Mesendoderm (in vitro differentiated cells): ENCODE measurements at regions not wholly inside any gene's neighbourhood (a gene's known extent, or its start where the extent isn't known, plus 50 kb on each side); places are given as distances from the start of the nearest gene placed in this dataset.

Source experiments
- DNase-seq: peaks from one replicate; pipeline ENCODE4 v3.0.0; 2013
- H2AK5ac ChIP-seq: 2 replicates; pipeline ENCODE4 v1.6.1; 2013; ENCODE audit warnings: low read length, inconsistent platforms
- H2BK120ac ChIP-seq: 2 replicates; pipeline ENCODE4 v1.6.1; 2013; ENCODE audit warnings: low read depth, mild to moderate bottlenecking, low read length, moderate library complexity, mixed read lengths
- H2BK15ac ChIP-seq: replicated peaks from 2 replicates; pipeline ENCODE4 v1.6.1; 2013; ENCODE audit warnings: low read depth, mild to moderate bottlenecking, moderate library complexity
- H2BK5ac ChIP-seq: 2 replicates; pipeline ENCODE4 v1.6.1; 2013; ENCODE audit warnings: low read length, inconsistent platforms
- H3K18ac ChIP-seq: 2 replicates; pipeline ENCODE4 v1.6.1; 2013; ENCODE audit warnings: mild to moderate bottlenecking, low read length, mixed read lengths
- H3K23ac ChIP-seq: one replicate; pipeline ENCODE4 v1.6.1; 2013; ENCODE audit warnings: low read length
- H3K27ac ChIP-seq: 2 replicates; pipeline ENCODE4 v1.5.1; 2013; ENCODE audit warnings: low read depth, mild to moderate bottlenecking, inconsistent platforms, low read length, moderate library complexity
- H3K27me3 ChIP-seq: 2 replicates; pipeline ENCODE4 v1.6.1; 2013; ENCODE audit warnings: low read length, control low read depth, mild to moderate bottlenecking, inconsistent platforms; ENCODE audit not compliant: insufficient read depth, poor library complexity
- H3K36me3 ChIP-seq: 2 replicates; pipeline ENCODE4 v1.6.1; 2013; ENCODE audit warnings: low read length, inconsistent platforms; ENCODE audit not compliant: control insufficient read depth, insufficient read depth
- H3K4ac ChIP-seq: one replicate; pipeline ENCODE4 v1.6.1; 2013; ENCODE audit warnings: low read depth, mild to moderate bottlenecking, low read length, moderate library complexity
- H3K4me1 ChIP-seq: 2 replicates; pipeline ENCODE4 v1.6.1; 2013; ENCODE audit warnings: low read depth, low read length, inconsistent platforms; ENCODE audit not compliant: control insufficient read depth
- H3K4me2 ChIP-seq: 2 replicates; pipeline ENCODE4 v1.6.1; 2013; ENCODE audit warnings: low read length
- H3K4me3 ChIP-seq: 2 replicates; pipeline ENCODE4 v1.5.1; 2013; ENCODE audit warnings: mild to moderate bottlenecking, low read length
- H3K56ac ChIP-seq: one replicate; pipeline ENCODE4 v1.6.1; 2013; ENCODE audit warnings: low read length
- H3K79me1 ChIP-seq: 2 replicates; pipeline ENCODE4 v1.6.1; 2013; ENCODE audit warnings: low read length, inconsistent platforms
- H3K79me2 ChIP-seq: 2 replicates; pipeline ENCODE4 v1.6.1; 2013; ENCODE audit warnings: mild to moderate bottlenecking, low read length; ENCODE audit not compliant: control insufficient read depth, insufficient read depth
- H3K9ac ChIP-seq: 2 replicates; pipeline ENCODE4 v1.6.1; 2013; ENCODE audit warnings: low read length, inconsistent platforms
- H4K5ac ChIP-seq: one replicate; pipeline ENCODE4 v1.6.1; 2013; ENCODE audit warnings: low read length
- H4K8ac ChIP-seq: one replicate; pipeline ENCODE4 v1.6.1; 2013; ENCODE audit warnings: low read depth, mild to moderate bottlenecking, control low read depth, low read length, moderate library complexity
- WGBS: extraction: QIAGEN DNeasy Blood & Tissue Kit; methylation state at CpG from one replicate; pipeline ENCODE4 v1.1.7; 2013; ENCODE audit warnings: low lambda C conversion rate, missing lambda C conversion rate; ENCODE audit not compliant: insufficient coverage; ENCODE audit errors: extremely low coverage; 5-methylcytosine and 5-hydroxymethylcytosine counted together

GRCh38 chr20:39176457-39176856 lies 214.3 kb downstream of the DHX35 start:
- Histone ChIP-seq H3K36me3 (no peaks in the 10 kb centered on the region), H3K4me1 (no peaks in the 10 kb centered on the region), H3K4me2 (no peak overlapping the region), H2BK120ac (no peak overlapping the region), H3K23ac (no peak overlapping the region), H4K8ac (no peak overlapping the region), H3K9ac (no peak overlapping the region), H3K27me3 (no peaks in the 10 kb centered on the region), H3K79me2 (no peaks in the 10 kb centered on the region), H2AK5ac (no peak overlapping the region), H3K79me1 (no peaks in the 10 kb centered on the region), H3K56ac (no peak overlapping the region), H3K27ac (no peak overlapping the region), H2BK5ac (no peak overlapping the region), H3K18ac (no peak overlapping the region), H3K4ac (no peak overlapping the region), H3K4me3 (no peak overlapping the region), H2BK15ac (no peak overlapping the region), H4K5ac (no peak overlapping the region)
- no peak for DNase-seq
- WGBS, result no CpG with 5 or more reads among the region's 2 CpGs

- Histone ChIP-seq H2BK5ac (no peak overlapping the region), H4K8ac (no peak overlapping the region), H3K4ac (no peak overlapping the region), H3K23ac (no peak overlapping the region), H3K4me3 (no peak overlapping the region), H3K27me3 (no peaks in the 10 kb centered on the region), H2AK5ac (no peak overlapping the region), H3K79me1 (no peaks in the 10 kb centered on the region), H2BK15ac (no peak overlapping the region), H4K5ac (no peak overlapping the region), H3K18ac (no peak overlapping the region), H3K79me2 (no peaks in the 10 kb centered on the region), H2BK120ac (no peak overlapping the region), H3K27ac (no peak overlapping the region), H3K4me2 (no peak overlapping the region), H3K9ac (no peak overlapping the region), H3K56ac (no peak overlapping the region), H3K4me1 (no peaks in the 10 kb centered on the region), H3K36me3 (no peaks in the 10 kb centered on the region)
- no peak for DNase-seq
- no CpG with 5 or more reads among the region's 2 CpGs for WGBS
These were observed 208.8 kb downstream of the DHX35 start for GRCh38 chr20:39170896-39171463.

- no peak overlapping the region for H4K8ac ChIP-seq
- no peak overlapping the region for H3K9ac ChIP-seq
- H2BK15ac ChIP-seq, result no peak overlapping the region
- no peaks in the 10 kb centered on the region for H3K79me1 ChIP-seq
- DNase-seq, result no peak
- H3K79me2 ChIP-seq, result no peaks in the 10 kb centered on the region
- no peaks in the 10 kb centered on the region for H3K4me1 ChIP-seq
- no peak overlapping the region for H3K4me2 ChIP-seq
- H2BK5ac ChIP-seq, result no peak overlapping the region
- H3K56ac ChIP-seq, result no peak overlapping the region
- no CpG with 5 or more reads among the region's 6 CpGs for WGBS
- H2BK120ac ChIP-seq, result no peak overlapping the region
- H3K27ac ChIP-seq, result no peak overlapping the region
- H3K27me3 ChIP-seq, result no peaks in the 10 kb centered on the region
- H3K36me3 ChIP-seq, result no peaks in the 10 kb centered on the region
- H3K18ac ChIP-seq, result no peak overlapping the region
- no peak overlapping the region for H3K4ac ChIP-seq
- no peak overlapping the region for H4K5ac ChIP-seq
- no peak overlapping the region for H3K4me3 ChIP-seq
- H2AK5ac ChIP-seq, result no peak overlapping the region
- H3K23ac ChIP-seq, result no peak overlapping the region
These were observed 203.0 kb downstream of the DHX35 start for GRCh38 chr20:39165099-39165498.

- no peak overlapping the region for H3K9ac ChIP-seq
- H3K79me2 ChIP-seq, result no peaks in the 10 kb centered on the region
- H2BK120ac ChIP-seq, result no peak overlapping the region
- no CpG with 5 or more reads among the region's 2 CpGs for WGBS
- H4K8ac ChIP-seq, result no peak overlapping the region
- no peak overlapping the region for H3K23ac ChIP-seq
- H3K4me3 ChIP-seq, result no peak overlapping the region
- no peaks in the 10 kb centered on the region for H3K79me1 ChIP-seq
- no peak overlapping the region for H4K5ac ChIP-seq
- no peak overlapping the region for H3K18ac ChIP-seq
- H3K36me3 ChIP-seq, result no peaks in the 10 kb centered on the region
- no peak overlapping the region for H2AK5ac ChIP-seq
- no peaks in the 10 kb centered on the region for H3K27me3 ChIP-seq
- DNase-seq, result no peak
- H3K27ac ChIP-seq, result no peak overlapping the region
- H3K4me2 ChIP-seq, result no peak overlapping the region
- H2BK5ac ChIP-seq, result no peak overlapping the region
- no peak overlapping the region for H3K4ac ChIP-seq
- H2BK15ac ChIP-seq, result no peak overlapping the region
- H3K4me1 ChIP-seq, result no peaks in the 10 kb centered on the region
- no peak overlapping the region for H3K56ac ChIP-seq
These were observed 202.5 kb downstream of the DHX35 start for GRCh38 chr20:39164642-39165041.

GRCh38 chr20:39163993-39164392 lies 201.8 kb downstream of the DHX35 start:
- Histone ChIP-seq H3K79me1 (no peaks in the 10 kb centered on the region), H2BK120ac (no peak overlapping the region), H2BK15ac (no peak overlapping the region), H2AK5ac (no peak overlapping the region), H4K5ac (no peak overlapping the region), H3K4me3 (no peak overlapping the region), H3K36me3 (no peaks in the 10 kb centered on the region), H4K8ac (no peak overlapping the region), H3K27ac (no peak overlapping the region), H3K4ac (no peak overlapping the region), H3K27me3 (no peaks in the 10 kb centered on the region), H2BK5ac (no peak overlapping the region), H3K9ac (no peak overlapping the region), H3K23ac (no peak overlapping the region), H3K4me2 (no peak overlapping the region), H3K79me2 (no peaks in the 10 kb centered on the region), H3K18ac (no peak overlapping the region), H3K56ac (no peak overlapping the region), H3K4me1 (no peaks in the 10 kb centered on the region)
- no CpG with 5 or more reads among the region's 1 CpG for WGBS
- DNase-seq, result no peak

- no peaks in the 10 kb centered on the region for H3K27me3 ChIP-seq
- no peak overlapping the region for H3K4ac ChIP-seq
- H2BK15ac ChIP-seq, result no peak overlapping the region
- H2BK120ac ChIP-seq, result no peak overlapping the region
- H3K4me2 ChIP-seq, result no peak overlapping the region
- H3K18ac ChIP-seq, result no peak overlapping the region
- H3K9ac ChIP-seq, result no peak overlapping the region
- H3K4me1 ChIP-seq, result no peaks in the 10 kb centered on the region
- no peaks in the 10 kb centered on the region for H3K79me2 ChIP-seq
- no peak overlapping the region for H4K5ac ChIP-seq
- WGBS, result no CpG with 5 or more reads among the region's 1 CpG
- H4K8ac ChIP-seq, result no peak overlapping the region
- H3K27ac ChIP-seq, result no peak overlapping the region
- DNase-seq, result no peak
- H3K23ac ChIP-seq, result no peak overlapping the region
- no peak overlapping the region for H2AK5ac ChIP-seq
- no peak overlapping the region for H3K56ac ChIP-seq
- no peak overlapping the region for H2BK5ac ChIP-seq
- no peak overlapping the region for H3K4me3 ChIP-seq
- no peaks in the 10 kb centered on the region for H3K36me3 ChIP-seq
- H3K79me1 ChIP-seq, result no peaks in the 10 kb centered on the region
These were observed 199.8 kb downstream of the DHX35 start for GRCh38 chr20:39161900-39162299.
